Superior temporal gyrus (tissue), 1 donor: ENCODE measurements at regions not wholly inside any gene's neighbourhood (a gene's known extent, or its start where the extent isn't known, plus 50 kb on each side); places are given as distances from the start of the nearest gene placed in this dataset.
A peak's percentile ranks its signal among the peaks of the same experiment; 100 is the strongest.

ENCODE experiments used
- DNase-seq: peaks from one replicate; pipeline ENCODE4 v3.0.0-alpha.2; 2016; ENCODE audit errors: extremely low spot score

DNA sequence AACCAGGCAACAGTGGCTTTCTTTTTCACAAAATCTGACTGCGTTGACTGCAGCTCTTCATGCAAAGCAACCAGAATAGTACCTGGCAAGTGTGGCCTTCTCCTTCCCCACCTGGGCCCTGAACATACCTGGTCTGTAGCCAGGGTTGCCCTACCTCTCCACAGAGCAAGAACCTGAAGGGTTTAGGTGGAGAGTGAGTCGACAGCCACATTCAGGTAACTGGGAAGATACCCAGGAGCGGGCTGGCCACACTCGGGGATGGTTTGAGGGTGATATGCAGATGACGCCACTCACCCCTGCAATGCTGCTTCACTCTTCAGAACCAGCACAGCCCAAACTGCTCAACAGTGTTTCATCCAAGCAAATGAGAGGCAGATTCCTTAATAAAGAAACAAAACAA is 117.3 kb downstream of the TTC32 start:
- no peak for DNase-seq

DNA sequence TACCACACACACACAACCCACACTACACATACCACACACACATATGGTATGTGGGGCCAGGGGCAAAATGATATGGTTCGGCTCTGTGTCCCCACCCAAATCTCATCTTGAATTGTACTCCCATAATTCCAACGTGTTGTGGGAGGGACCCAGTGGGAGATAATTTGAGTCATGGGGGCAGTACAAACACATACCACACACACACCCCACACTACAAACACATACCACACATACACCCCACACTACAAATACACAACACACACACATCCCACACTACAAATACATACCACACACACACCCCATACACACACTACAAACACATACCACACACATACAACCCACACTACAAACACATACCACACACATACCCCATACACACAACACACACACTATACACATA is 117.8 kb downstream of the TTC32 start:
- DNase-seq: no peak

DNA sequence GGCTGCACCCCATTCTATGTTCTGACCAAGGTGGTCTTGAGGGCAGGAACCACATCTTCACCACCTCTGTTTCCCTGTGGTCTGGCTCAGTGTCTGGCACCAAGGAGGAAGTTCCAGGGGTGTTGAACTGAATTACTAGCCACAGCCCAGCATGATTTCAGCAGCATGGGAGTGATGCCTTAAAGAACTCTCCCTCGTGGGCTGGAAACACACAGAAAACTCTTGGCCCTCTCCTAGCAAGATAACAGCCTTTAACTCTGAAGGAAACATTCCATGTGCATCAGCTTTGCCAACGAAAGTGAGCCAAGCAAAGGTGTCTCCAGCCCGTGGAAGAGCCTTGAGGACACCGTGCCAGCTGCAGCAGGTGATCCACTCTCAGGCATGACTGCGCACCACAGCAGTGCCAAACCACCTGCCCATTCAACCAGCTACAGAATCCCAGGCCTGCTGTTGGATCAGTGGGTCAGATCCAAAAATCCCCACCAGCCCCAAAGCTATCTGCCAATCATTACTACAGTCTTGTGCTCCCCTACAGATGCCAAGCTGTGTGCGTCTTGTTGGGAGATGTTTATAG is 124.8 kb downstream of the TTC32 start:
- DNase-seq: no peak

DNA sequence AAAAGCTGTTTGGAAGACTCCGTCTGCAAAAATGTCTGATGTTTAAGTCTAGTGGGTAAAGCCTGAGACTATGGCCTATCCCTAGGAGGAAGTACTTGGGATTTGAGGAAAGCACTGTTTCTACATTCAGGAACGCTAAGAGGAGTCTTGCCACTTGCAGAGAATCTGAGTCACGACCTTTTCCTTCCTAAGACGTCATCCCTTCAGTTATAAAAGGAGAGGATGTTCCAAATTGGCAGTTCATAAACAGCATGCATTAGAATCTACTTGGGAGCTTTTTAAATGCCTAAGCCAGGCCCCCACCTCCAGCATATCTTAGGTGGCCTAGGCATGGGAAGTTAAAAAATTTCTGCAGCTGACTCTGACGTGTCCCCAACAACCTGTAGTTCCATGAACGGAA is 125.9 kb downstream of the TTC32 start:
- no peak for DNase-seq

DNA sequence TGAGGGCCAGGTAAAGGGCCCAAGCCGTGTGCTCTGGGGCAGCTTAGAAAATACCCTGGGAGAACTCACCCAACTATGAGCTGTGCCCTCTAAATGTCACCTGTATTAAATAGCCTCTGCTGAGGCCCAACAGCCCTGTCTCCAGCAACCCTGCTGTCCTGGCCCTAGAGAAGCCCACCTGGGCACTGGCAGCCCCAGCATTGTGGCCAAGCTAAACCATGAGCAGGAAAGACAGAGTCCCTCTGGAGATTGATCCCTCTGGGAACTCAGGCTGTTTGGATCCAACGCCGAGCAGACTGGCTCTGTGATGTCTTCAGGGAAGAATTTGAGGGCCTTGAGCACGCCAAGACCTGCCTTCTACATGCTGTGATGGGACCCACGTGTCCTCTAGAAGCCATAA is 126.5 kb downstream of the TTC32 start:
- DNase-seq: no peak

DNA sequence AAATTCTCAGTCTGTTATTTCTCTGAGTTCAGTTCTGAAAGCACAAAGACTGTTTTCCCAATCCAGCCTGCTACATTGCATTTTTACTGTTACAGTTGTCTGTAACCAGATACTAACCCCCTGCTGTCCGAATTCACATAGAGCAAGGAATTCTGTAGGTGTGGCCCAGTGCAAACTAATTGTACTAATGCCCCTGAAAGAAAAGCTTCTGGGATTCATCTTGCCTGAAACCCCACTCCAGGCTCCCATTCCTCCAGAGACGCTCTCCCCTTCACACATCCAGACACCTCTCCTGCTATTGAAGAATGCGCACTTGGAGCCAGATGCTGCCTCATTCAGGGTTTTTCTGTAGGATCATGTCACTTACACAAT is 127.0 kb downstream of the TTC32 start:
- DNase-seq: no peak

DNA sequence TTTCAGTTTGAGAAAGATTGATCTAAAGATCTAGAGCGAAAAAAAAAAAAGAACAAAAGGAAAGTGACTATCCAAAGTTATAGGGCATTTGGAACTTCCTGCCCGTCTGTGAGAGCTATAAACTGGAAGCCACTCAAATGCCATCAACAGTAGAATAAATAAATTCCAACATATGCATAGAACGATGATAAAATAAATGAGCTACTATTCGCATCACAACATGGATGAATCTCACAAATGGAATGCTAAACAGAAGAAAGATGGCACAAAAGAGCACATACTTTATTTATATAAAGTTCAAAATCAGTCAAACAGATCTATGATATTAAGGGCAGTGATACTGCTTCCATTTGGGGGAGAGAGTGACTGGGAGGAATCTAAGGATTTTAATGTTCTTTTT is 128.8 kb downstream of the TTC32 start:
- no peak for DNase-seq

DNA sequence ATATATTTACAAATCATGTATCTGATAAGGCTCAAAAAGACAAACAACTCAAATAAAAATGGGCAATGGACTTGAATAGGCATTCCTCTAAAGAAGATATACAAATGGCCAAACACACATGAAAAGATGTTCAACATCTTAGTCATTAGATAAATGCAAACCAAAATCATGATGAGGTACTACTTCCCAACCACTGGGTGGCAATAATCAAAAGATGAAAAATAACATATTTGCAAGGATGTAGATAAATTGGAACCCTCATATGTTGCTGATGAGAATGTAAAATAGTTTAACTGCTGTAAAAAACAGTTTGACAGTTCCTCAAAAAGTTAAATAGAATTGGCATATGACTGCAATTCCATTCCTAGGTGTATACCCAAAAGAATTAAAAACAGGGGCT is 132.3 kb downstream of the TTC32 start:
- DNase-seq: no peak

DNA sequence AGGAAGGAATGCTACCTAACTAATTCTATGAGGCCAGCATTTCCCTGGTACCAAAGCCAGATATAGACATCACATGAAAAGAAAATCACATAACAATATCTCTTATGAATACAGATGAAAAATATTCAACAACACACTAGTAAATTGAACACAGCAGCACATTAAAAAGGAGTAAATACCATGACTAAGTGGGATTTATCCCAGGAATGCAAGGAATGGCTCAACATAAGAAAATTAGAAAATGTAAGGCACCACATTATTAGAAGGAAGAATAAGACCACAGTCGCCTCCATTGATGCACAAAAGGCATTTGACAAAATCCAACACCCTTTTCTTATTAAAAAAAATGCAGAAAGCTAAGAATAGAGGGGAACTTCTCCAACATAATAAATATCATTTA is 133.9 kb downstream of the TTC32 start:
- no peak for DNase-seq

DNA sequence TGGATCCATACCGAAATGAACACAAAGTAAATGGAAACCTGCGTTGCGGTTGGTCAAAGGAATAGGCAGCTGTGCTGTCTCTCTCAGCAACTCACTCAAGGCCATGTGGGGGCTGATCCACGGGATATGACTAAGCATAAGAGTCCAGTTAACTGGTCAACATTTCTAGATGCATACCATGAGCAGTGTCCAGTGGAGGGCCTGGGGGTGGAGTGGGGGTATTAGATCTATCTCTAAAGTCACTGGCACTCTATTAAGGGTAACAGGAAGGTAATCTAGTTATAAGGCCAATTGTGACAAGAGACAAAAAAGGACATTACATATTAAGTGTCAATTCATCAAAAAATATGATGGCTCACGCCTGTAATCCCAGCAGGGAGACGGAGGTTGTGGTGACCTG is 136.8 kb downstream of the TTC32 start:
- DNase-seq: no peak

DNA sequence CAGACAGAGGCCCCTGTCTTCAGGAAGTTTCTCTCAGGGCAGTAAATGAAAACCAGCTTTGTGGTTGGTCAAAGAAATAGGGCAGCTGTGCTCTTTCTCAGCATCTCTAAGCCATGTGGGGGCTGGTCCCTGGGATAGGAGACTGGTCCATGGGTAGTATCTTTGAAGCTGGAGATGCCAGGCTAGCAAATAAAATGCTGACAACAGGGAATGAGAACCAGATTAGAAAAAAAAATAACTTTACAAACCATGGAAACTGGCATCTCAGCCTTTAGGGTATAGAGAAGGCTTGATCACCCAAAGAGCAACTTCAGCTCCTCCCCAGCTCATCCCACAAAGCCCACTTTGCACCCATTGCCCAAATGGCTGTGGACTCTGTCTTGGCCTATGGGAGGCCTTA is 138.1 kb downstream of the TTC32 start:
- DNase-seq: no peak

DNA sequence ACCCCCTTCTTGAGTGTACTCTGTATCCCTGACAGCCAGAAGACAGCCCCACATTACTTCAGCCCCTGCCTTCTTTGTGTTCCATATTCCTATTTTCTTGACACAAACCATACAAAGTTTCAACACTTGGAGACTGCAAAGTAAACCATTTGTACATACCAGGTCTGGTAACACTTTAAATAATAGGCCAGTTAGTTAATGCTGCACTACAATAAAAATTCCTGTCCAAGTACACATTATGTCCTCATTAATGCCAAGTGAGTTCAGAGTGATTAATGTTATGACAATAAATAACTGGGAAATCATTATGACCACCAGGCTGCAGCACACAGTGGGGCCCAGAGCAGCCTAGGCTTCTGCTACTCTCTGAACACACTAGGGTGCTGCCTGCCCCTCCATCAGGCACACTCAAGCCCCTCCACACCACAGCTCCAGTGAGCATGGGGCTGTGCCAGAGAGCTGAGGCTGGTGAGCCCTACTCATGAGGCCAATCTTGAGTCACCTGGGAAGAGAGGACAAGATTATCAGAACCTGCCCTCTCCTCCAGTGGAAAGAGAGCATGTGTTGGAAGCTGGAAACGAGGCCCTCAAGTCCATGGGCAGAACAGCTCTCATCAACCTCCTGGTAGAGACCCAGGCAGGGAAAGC is 138.7 kb downstream of the TTC32 start:
- DNase-seq: no peak

DNA sequence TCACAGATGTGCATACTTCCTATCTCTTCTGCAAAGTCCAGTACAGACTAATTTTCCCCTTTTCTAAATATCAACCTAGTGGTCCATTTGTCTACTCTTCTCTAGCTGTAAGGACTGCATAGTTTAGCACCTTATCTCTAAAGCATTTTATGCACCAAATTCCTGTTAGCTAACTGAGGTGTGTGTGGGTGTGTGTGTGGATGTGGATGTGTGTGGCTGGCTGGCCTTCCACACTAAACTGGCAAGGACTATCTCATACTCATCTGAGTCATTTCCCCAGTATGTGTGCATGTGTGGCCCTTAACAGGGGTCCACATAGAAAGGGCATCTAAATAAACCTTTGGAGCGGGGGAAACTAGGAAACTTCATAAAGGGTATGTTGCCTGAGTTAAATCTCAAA is 139.6 kb downstream of the TTC32 start:
- peak; percentile 19 for DNase-seq

DNA sequence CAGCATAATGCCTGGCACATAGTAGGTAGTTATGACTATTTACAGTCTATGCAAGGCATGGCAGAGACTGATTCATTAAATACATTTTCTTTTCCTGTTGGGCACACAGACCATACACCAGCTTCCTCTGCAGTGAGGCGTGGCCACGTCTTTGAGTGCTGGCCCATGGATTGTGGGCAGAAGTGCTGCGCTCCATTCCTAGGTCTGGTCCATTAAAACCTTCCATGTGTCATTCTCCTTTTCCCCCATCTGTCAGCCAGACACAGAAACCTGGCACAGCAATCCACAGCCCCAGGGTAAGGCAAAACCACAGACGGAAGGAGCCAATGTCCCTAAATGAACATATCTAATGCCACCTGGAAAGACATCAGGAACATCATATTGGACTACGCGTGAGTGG is 141.9 kb downstream of the TTC32 start:
- DNase-seq: no peak

DNA sequence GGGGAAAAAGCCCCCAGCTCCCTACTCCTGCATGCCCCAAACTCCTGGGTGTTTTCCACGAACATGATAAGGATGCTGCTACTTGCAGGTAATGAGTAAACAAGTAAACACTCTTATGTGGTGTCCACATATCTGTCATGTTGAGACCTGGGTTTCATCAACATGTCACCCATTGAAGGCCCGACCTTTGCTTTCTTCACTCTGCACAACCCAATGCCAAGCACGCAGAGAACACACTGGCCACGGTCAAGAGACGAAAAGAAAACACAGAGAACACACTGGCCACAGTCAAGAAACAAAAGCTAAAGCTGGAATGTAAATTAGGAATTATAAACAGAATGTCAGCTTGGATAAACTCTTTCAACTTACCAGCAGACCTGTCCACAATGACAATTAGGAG is 143.1 kb downstream of the TTC32 start:
- no peak for DNase-seq

DNA sequence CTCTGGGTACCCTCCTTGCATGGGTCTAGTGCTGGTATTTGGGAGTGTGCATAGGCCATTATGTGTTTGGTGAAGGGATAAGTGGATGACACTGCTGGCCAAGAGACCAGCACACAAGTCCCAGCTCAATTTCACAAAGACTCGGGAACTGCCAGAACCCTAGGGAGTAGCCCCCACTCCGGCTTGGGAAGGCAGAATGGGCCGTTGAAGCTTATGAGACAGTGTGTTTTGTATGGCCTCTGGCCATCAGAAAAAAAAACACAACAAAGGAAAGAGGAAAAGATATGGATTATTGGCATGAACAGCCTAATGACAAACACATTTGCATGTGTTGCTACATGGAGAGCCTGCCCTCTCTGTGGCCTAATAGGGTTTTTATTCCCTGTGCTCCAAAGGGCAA is 144.2 kb downstream of the TTC32 start:
- DNase-seq: no peak

DNA sequence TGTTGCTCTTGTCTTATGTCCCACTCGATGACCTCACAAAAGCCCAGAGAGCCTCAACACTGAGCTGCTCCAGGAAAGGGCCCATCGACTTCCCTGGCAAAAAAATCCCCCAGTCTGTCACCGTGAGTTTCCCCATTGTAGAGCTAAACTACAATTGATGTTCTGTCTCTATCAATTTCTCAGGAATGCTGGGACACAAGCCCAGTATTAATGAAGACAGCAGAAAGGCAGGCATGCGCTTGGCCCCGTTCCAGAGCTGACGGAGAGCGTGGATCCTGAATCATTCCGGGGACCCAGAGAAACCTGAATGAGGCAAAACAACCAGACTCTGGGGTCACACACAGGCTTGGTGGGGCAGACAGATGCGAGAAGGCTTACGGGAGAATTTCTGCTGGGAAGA is 146.9 kb downstream of the TTC32 start:
- DNase-seq: no peak

DNA sequence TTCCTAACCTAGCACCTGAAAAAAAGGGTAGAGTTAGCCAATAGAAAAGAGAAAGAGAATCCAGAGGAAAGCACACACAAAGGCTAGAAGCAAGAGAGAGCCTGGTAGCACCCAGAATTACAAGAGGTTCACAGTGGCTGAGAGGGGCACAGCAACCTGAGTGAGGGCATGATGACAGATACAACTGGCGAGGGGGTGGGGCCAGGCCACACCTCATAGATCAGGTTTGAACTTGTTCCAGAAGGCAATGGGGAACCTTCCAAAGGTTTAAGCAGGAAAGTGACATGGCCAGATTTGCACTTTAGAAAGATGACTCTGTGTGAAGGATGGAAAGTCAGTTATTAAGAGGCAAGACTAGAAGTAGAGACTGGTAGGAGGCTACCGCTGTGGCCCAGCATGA is 148.0 kb downstream of the TTC32 start:
- no peak for DNase-seq

DNA sequence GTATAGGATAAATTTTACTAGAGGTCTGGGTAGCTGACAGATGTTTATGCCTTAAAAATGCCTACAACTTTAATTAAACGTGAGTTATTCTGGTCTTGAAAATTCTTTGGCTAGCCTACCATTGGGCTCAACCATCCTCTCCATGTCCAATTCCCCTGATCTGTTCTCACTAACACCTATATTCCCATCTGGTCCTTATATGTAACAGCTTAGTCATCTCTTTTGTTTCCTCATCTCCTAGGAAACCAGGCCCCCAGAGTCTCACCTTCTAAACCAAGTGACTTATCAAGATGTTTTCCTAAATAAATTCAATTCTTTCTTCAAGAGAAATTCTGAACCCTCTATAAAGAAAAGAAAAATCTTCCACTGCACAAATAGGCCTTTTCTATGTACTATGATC is 148.5 kb downstream of the TTC32 start:
- no peak for DNase-seq

DNA sequence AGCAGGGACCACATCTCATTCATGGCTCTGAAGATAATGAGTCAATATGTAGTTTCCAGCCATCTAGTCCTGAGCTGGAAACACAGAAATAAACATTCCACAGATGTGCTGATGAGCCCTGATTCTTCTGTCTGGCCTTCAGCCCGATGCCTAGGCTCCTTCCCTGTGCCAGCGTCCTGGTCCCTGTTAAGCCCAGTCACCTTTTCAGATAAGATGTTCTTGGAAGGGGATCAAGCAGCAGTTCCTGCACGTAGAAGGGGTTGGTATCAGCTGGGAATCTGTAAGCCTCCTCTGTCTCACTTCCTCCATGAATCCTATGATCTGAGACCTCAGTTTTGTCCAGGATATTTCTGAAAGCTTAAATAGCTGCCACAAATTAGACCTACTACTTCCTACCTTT is 149.3 kb downstream of the TTC32 start:
- no peak for DNase-seq

DNA sequence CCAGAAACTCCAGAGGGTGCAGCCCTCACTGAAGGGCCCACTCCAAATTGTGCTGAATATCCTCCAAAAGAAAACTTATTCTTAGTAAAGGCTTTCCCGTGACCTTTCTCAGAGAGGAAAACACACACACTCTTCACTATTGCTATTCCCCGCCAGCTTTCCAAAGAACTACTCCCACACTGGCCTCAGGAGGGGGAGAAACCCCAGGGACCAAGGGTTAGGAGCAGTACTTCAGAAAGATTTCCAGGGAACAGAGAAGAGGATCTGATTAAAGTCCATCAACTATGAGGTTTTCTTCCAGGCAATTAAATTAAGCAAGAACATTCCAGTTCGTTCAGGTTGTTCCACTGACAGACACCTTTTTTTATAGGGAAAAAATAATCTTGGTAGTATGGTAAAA is 150.2 kb downstream of the TTC32 start:
- DNase-seq: no peak

DNA sequence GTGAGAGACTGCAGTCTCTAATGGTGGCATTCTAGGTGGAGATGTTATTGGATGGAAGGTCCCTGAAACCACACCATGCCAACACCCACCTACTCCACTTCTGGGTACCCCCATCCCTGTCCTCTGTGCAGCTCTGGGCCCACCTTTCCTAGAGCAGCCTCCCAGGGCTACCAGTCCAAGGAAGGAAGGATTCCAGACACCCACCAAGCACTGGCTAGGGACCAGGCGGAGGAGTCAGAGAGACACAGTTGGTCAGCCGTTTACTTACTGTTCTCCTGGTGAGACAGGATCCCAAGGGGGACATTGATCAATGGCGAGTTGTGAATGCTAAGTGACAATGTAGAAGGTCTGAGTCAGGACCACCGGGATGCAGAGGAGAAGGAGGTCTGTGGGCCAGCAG is 151.6 kb downstream of the TTC32 start:
- DNase-seq: no peak

DNA sequence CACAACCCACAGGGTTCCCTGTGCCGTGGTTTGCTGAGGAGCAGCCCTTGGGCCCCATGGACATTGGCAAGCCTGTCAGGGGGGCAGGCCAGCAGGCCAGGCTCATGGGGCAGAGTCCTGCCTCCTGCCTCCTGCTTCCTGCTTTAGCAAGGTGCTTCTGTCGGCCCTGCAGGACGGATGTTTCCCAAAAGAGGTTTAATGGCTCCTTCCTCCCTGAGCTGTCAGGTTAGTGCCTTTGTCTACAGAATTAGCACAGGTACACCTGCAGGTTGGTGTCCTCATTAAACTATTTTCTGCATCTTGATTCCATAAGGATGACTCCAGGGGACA is 152.3 kb downstream of the TTC32 start:
- no peak for DNase-seq

DNA sequence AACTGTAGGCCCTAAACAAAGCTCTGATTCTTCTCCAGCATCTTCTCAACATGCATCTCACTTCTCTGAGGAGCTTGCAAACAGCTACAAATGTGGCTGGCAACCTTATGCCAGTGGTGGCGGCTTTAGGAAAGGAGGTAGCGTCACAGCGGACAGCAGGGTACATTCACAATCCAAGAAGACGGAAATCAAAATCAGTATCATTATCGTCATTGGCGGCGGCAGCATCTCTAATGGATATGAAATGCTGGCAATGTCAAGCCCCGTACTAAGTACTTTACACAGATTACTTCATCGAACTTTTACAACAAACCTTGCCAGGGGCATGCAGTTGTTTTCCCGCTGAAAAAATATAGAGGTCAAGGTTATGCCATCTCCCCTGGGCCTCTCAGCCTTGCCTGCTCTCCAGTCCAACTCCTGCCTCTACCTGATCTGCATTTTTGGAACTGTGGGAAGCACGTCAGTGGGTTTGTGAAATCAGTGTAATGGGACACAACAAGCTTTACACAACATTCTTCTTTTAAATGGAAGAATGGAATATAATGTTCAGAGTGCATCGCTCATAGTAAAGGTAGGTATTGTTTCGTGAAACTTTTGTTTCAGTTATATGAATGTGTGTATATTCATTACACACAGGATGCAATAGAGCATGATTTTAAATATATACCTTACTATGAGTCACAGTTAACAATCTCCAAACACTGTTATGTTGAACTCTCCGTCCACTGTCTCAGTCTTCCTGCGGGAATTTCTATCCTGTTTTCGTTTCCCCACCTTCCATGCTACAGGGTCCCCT is 152.9 kb downstream of the TTC32 start:
- no peak for DNase-seq
